H1 (cell line): ENCODE measurements at regions not wholly inside any gene's neighbourhood (a gene's known extent, or its start where the extent isn't known, plus 50 kb on each side); places are given as distances from the start of the nearest gene placed in this dataset.

Experiments used
- ATF2 ChIP-seq: IDR thresholded peaks from 2 replicates; pipeline ENCODE4 v1.6.1; 2012; ENCODE audit warnings: low read length, inconsistent platforms
- SUZ12 ChIP-seq: fragments of 200-600 bp; sonication (generic); IDR thresholded peaks from 2 replicates; pipeline ENCODE4 v1.6.1; 2012; ENCODE audit warnings: mild to moderate bottlenecking, inconsistent platforms, low read length, moderate library complexity, mixed read lengths

GRCh38 chr5:60161340-60161934, 267.9 kb upstream of the PDE4D start:
- TF ChIP-seq SUZ12, result no peak
- TF ChIP-seq ATF2, result no peak
